Type B pancreatic cell (in vitro differentiated cells): ENCODE measurements at regions not wholly inside any gene's neighbourhood (a gene's known extent, or its start where the extent isn't known, plus 50 kb on each side); places are given as distances from the start of the nearest gene placed in this dataset.
"Not testable (repeated sequence)": the region's sequence is repeated elsewhere in the genome, so short reads cannot be mapped to it uniquely, and the experiment has no call there.

Experiments used
- DNase-seq: peaks from one replicate; pipeline ENCODE4 v3.0.0; 2021; ENCODE audit warnings: mixed read lengths; ENCODE audit not compliant: unreplicated experiment; ENCODE audit errors: extremely low spot score
- H3K27ac Mint-ChIP-seq: 2 replicates; pipeline ENCODE4 v1.8.0; 2021; ENCODE audit warnings: mild to moderate bottlenecking, mixed read lengths
- H3K27me3 Mint-ChIP-seq: 2 replicates; pipeline ENCODE4 v1.8.0; 2021; ENCODE audit warnings: mixed read lengths
- H3K36me3 Mint-ChIP-seq: 2 replicates; pipeline ENCODE4 v1.8.0; 2021; ENCODE audit warnings: mixed read lengths
- H3K4me1 Mint-ChIP-seq: one replicate; pipeline ENCODE4 v1.8.0; 2021; ENCODE audit warnings: mixed read lengths; ENCODE audit not compliant: unreplicated experiment
- H3K4me3 Mint-ChIP-seq: 2 replicates; pipeline ENCODE4 v1.8.0; 2021; ENCODE audit warnings: mild to moderate bottlenecking, mixed read lengths
- H3K9me3 Mint-ChIP-seq: 2 replicates; pipeline ENCODE4 v1.8.0; 2021; ENCODE audit warnings: mixed read lengths
- TF ChIP-seq, protein P1 (sequence below): fragments of 200-600 bp; sonication (generic); conservative IDR thresholded peaks from 2 replicates; pipeline ENCODE4 v1.5.0; 2021; ENCODE audit warnings: antibody characterized with exemption, mild to moderate bottlenecking

- Mint-ChIP-seq H3K9me3 (no peaks in the 10 kb centered on the region), H3K4me1 (no peaks in the 10 kb centered on the region), H3K27ac (no peak overlapping the region), H3K4me3 (no peak overlapping the region), H3K27me3 (peaks cover 12% of the 10 kb centered on the region), H3K36me3 (no peaks in the 10 kb centered on the region)
- no peak for DNase-seq
- TF ChIP-seq, protein P1, sequence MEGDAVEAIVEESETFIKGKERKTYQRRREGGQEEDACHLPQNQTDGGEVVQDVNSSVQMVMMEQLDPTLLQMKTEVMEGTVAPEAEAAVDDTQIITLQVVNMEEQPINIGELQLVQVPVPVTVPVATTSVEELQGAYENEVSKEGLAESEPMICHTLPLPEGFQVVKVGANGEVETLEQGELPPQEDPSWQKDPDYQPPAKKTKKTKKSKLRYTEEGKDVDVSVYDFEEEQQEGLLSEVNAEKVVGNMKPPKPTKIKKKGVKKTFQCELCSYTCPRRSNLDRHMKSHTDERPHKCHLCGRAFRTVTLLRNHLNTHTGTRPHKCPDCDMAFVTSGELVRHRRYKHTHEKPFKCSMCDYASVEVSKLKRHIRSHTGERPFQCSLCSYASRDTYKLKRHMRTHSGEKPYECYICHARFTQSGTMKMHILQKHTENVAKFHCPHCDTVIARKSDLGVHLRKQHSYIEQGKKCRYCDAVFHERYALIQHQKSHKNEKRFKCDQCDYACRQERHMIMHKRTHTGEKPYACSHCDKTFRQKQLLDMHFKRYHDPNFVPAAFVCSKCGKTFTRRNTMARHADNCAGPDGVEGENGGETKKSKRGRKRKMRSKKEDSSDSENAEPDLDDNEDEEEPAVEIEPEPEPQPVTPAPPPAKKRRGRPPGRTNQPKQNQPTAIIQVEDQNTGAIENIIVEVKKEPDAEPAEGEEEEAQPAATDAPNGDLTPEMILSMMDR, result no peak
Measured at GRCh38 chr10:8280946-8281345, 226.5 kb downstream of the GATA3 start.

GRCh38 chr10:8282340-8282739 lies 227.9 kb downstream of the GATA3 start:
- DNase-seq, result no peak
- TF ChIP-seq, protein P1, result no peak
- Mint-ChIP-seq H3K4me1 (no peaks in the 10 kb centered on the region), H3K27ac (no peak overlapping the region), H3K9me3 (no peaks in the 10 kb centered on the region), H3K4me3 (no peak overlapping the region), H3K36me3 (no peaks in the 10 kb centered on the region), H3K27me3 (peaks cover 12% of the 10 kb centered on the region)

DNA sequence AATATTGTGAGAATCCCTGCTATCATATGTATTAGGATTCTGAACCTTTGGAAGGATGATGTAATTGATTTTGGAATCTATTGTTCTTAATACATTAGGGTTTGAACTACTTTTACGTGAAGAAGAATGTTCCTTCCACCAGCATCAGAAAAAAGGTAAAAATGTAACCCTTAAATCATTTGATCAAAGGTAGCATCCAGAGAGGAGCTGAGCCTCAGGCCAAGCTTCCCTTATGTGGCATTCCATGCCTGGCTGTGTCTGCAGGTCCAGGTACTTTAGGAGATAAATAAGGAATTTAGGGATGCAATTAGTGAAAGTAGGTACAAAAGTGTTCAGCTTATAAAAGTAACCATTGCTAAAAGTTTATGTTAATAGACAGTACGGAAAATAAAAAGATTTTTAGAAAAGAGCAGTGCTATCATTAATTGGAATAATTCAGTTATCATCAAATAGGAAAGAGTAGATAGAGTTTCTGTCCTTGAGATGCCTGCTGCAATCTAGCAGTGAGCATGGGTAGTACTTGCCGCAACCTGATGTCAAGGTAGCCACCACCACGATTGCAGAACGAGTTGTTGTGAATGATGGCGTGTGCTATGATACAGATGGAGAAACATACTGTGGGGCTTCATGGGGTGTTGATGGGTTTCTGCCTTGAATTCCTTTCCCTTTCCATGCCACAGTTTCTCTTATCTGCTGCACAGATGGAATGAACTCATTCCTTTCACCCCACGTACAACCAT lies 228.8 kb downstream of the GATA3 start:
- Mint-ChIP-seq H3K36me3 (no peaks in the 10 kb centered on the region), H3K27ac (no peak overlapping the region), H3K27me3 (peaks cover 10% of the 10 kb centered on the region), H3K4me1 (no peaks in the 10 kb centered on the region), H3K4me3 (no peak overlapping the region), H3K9me3 (no peaks in the 10 kb centered on the region)
- DNase-seq, result no peak
- TF ChIP-seq, protein P1, result no peak

- DNase-seq, result no peak
- Mint-ChIP-seq H3K27me3 (peaks cover 10% of the 10 kb centered on the region), H3K9me3 (no peaks in the 10 kb centered on the region), H3K27ac (no peak overlapping the region), H3K4me3 (no peak overlapping the region), H3K4me1 (no peaks in the 10 kb centered on the region), H3K36me3 (no peaks in the 10 kb centered on the region)
- TF ChIP-seq, protein P1, result no peak
Measured at GRCh38 chr10:8283986-8284385, 229.5 kb downstream of the GATA3 start.

- not testable (repeated sequence) for H3K9me3 Mint-ChIP-seq, DNase-seq, H3K4me1 Mint-ChIP-seq, H3K36me3 Mint-ChIP-seq, H3K4me3 Mint-ChIP-seq, H3K27ac Mint-ChIP-seq
- H3K27me3 Mint-ChIP-seq, result peaks cover 19% of the 10 kb centered on the region
Measured at GRCh38 chr10:8285970-8286369, 231.5 kb downstream of the GATA3 start.

DNA sequence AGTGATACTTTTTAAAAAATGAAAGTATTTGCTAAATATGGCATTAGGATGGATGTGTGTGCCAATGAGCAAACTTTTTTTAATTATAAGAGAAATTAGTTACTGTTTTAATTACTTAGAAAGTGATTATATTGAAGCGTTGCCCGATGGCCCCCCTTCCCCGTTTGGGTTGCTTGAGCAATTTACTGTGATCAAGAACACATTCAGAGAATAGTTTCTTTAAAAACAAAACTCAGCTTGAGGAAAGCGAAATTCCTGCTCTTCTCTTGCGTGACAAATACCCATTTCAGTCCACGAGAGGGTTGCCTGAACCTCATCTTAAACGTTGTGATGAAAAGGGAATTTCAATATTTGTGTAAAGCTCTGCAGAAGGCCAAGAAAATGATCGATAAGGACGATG lies 234.1 kb downstream of the GATA3 start:
- DNase-seq, result no peak
- Mint-ChIP-seq H3K27ac (no peak overlapping the region), H3K4me1 (no peaks in the 10 kb centered on the region), H3K9me3 (no peaks in the 10 kb centered on the region), H3K4me3 (no peak overlapping the region), H3K27me3 (peaks cover 9% of the 10 kb centered on the region), H3K36me3 (no peaks in the 10 kb centered on the region)
- TF ChIP-seq, protein P1, result no peak
